Mesothelial cell of epicardium (in vitro differentiated cells): ENCODE measurements at regions not wholly inside any gene's neighbourhood (a gene's known extent, or its start where the extent isn't known, plus 50 kb on each side); places are given as distances from the start of the nearest gene placed in this dataset.

ENCODE experiments used
- DNase-seq, 2 experiments: peaks; one replicate each; pipeline ENCODE4 v3.0.0; 2021; ENCODE audit warnings: low spot score in 2 of 2; ENCODE audit not compliant: unreplicated experiment in 2 of 2
- H3K27ac Mint-ChIP-seq: 2 replicates; pipeline ENCODE4 v1.8.0; 2021; ENCODE audit warnings: mixed read lengths
- H3K27me3 Mint-ChIP-seq: 2 replicates; pipeline ENCODE4 v1.8.0; 2021; ENCODE audit warnings: low read depth, mixed read lengths
- H3K36me3 Mint-ChIP-seq: 2 replicates; pipeline ENCODE4 v1.8.0; 2021; ENCODE audit warnings: mixed read lengths
- H3K4me1 Mint-ChIP-seq: 2 replicates; pipeline ENCODE4 v1.8.0; 2021; ENCODE audit warnings: mixed read lengths
- H3K4me3 Mint-ChIP-seq: 2 replicates; pipeline ENCODE4 v1.8.0; 2021; ENCODE audit warnings: mild to moderate bottlenecking, moderate library complexity, mixed read lengths
- H3K9me3 Mint-ChIP-seq: 2 replicates; pipeline ENCODE4 v1.8.0; 2021; ENCODE audit warnings: mixed read lengths
- CTCF ChIP-seq: fragments of 200-600 bp; sonication (generic); IDR thresholded peaks from one replicate; pipeline ENCODE4 v1.5.0; 2021; ENCODE audit warnings: antibody characterized with exemption; ENCODE audit not compliant: unreplicated experiment

GRCh38 chr5:32880796-32881195 is 169.7 kb downstream of the NPR3 start:
- Mint-ChIP-seq H3K27me3 (no peaks in the 10 kb centered on the region), H3K4me3 (no peak overlapping the region), H3K9me3 (peaks cover 53% of the 10 kb centered on the region), H3K27ac (no peak overlapping the region), H3K4me1 (no peaks in the 10 kb centered on the region), H3K36me3 (no peaks in the 10 kb centered on the region)
- TF ChIP-seq CTCF, result no peak
- no peak for DNase-seq

DNA sequence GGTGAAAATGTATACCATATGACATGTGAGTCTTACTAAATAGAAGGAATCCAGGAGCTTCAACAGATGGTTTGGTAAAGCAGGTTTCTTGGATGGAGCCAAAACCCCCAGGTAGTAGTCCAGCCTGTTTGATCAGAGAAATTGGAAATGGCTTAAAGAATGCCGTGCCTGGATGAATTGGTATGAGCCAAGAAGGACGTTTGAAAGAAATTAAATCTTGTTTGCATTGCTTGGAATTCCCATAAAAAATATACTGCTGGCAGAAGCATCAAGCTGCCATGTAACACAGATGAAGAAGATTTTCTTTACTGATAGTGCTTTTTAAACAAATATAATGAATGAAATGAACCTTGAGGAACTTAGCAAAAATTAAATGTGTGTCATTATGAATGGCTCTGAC is 176.3 kb downstream of the NPR3 start:
- H3K4me1 Mint-ChIP-seq, result no peaks in the 10 kb centered on the region
- no peaks in the 10 kb centered on the region for H3K36me3 Mint-ChIP-seq
- no peak overlapping the region for H3K27ac Mint-ChIP-seq
- no peak for TF ChIP-seq CTCF
- no peak for DNase-seq
- H3K9me3 Mint-ChIP-seq, result peaks cover 37% of the 10 kb centered on the region
- H3K4me3 Mint-ChIP-seq, result no peak overlapping the region
- H3K27me3 Mint-ChIP-seq, result no peaks in the 10 kb centered on the region

DNA sequence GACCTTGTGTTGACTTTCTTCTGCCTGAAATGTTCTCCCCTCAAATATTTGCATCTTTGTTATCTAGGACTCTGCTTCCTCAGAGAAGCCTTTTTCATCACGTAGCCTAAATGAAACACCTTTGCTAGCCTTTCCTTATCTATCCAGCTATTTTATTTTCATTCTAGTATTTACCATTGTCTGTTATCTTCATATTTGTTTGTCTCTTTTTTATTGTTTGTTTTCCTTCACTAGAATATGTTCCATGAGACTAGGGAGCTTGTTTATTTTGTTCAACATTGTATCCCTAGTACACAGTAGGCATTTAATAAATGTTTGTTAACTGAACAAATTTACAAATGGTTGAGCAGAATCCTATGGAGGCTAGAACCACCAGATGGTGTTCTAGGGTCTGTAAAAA is 178.0 kb downstream of the NPR3 start:
- no peaks in the 10 kb centered on the region for H3K27me3 Mint-ChIP-seq
- no peak for TF ChIP-seq CTCF
- DNase-seq, result no peak
- H3K27ac Mint-ChIP-seq, result no peak overlapping the region
- peaks cover 29% of the 10 kb centered on the region for H3K9me3 Mint-ChIP-seq
- H3K4me3 Mint-ChIP-seq, result no peak overlapping the region
- no peaks in the 10 kb centered on the region for H3K4me1 Mint-ChIP-seq
- no peaks in the 10 kb centered on the region for H3K36me3 Mint-ChIP-seq

DNA sequence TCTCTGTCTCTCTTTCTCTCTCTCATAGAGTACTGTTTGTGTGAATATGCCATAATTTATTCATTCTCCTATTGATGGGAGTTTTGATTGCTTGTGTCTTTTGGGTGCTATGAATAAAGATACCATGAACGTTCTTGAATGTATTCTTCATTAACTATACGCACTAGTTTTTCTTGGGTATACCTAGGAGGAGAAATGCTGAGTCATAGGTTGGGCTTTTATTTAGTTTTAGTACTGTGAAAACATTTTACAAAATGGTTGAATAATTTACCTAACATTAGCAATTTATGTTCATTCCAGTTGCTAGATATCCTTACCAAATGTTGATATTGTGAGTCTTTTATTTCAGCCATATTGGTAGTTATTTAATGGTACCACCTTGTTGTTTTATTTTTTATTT is 192.5 kb downstream of the NPR3 start:
- Mint-ChIP-seq H3K4me1 (no peaks in the 10 kb centered on the region), H3K27me3 (no peaks in the 10 kb centered on the region), H3K27ac (no peak overlapping the region), H3K4me3 (no peak overlapping the region), H3K36me3 (no peaks in the 10 kb centered on the region), H3K9me3 (peaks cover 30% of the 10 kb centered on the region)
- TF ChIP-seq CTCF, result no peak
- DNase-seq, result no peak

- DNase-seq, result no peak
- no peak for TF ChIP-seq CTCF
- H3K9me3 Mint-ChIP-seq, result peaks cover 20% of the 10 kb centered on the region
- H3K27me3 Mint-ChIP-seq, result no peaks in the 10 kb centered on the region
- no peaks in the 10 kb centered on the region for H3K36me3 Mint-ChIP-seq
- H3K4me1 Mint-ChIP-seq, result no peaks in the 10 kb centered on the region
- H3K4me3 Mint-ChIP-seq, result no peak overlapping the region
- H3K27ac Mint-ChIP-seq, result no peak overlapping the region
Observed at GRCh38 chr5:32908641-32909040, 197.5 kb downstream of the NPR3 start.

DNA sequence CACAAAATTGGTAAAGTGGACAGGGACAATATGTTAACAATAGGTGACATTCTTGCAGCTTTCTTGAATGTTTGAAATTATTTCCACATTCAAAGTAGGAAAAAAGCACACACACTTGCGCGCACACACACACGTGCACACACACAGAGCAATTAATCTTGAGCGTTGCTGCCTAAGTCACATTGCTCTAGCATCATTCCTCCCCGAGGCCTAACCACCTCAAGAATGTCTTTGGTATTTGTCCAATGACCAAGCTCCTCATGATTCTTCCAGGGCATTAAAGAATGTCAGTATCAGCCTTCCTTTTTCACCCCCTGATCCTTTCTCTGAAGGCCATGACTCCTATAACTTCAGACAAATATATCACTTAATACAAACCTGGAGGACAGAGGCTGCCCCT is 198.1 kb downstream of the NPR3 start:
- no peak for DNase-seq
- H3K4me1 Mint-ChIP-seq, result no peaks in the 10 kb centered on the region
- no peak for TF ChIP-seq CTCF
- no peak overlapping the region for H3K4me3 Mint-ChIP-seq
- no peak overlapping the region for H3K27ac Mint-ChIP-seq
- peaks cover under 1% of the 10 kb centered on the region for H3K27me3 Mint-ChIP-seq
- H3K9me3 Mint-ChIP-seq, result peaks cover 20% of the 10 kb centered on the region
- H3K36me3 Mint-ChIP-seq, result no peaks in the 10 kb centered on the region
